ENCODE measurements at regions not wholly inside any gene's neighbourhood (a gene's known extent, or its start where the extent isn't known, plus 50 kb on each side); places are given as distances from the start of the nearest gene placed in this dataset.

DNA sequence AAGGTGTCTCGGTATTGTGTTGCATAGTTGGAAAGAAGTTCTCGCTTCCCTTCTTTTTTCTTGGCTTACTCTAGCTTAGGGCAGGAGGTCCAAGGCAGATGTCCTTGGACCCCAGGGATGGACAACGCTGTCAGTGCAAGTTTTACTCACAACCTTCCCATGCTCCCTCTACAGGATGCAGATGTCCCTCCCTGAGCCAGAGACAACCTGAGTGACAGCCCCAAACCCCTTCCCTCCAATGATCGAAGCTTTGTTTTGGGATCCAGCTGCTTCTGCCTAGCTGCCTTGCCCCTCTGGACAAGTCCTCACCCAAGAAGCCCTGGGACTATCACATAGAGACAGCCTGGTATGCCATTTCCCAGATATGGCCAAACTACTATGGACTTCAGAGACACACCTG lies 112.0 kb upstream of the RAP1B start:
- H3K27me3 Mint-ChIP-seq (ENCODE audit: low read depth) = no peaks in the 10 kb centered on the region
- no peaks in the 10 kb centered on the region for H3K36me3 Mint-ChIP-seq
- H3K27ac Mint-ChIP-seq = no peak overlapping the region
- no peaks in the 10 kb centered on the region for H3K9me3 Mint-ChIP-seq
- no peak for DNase-seq (ENCODE audit: low spot score)
- CTCF ChIA-PET = no interaction called here
- POLR2A ChIA-PET = no interaction called here
- H3K4me1 Mint-ChIP-seq = peaks cover 2% of the 10 kb centered on the region; the same call in 1 of the 2 replicates
- no peak overlapping the region for H3K4me3 Mint-ChIP-seq
- no peak for TF ChIP-seq SP1 (CRISPR knock-in tag; conservative IDR thresholded peaks at IDR 0.05)
- TF ChIP-seq, protein P1, sequence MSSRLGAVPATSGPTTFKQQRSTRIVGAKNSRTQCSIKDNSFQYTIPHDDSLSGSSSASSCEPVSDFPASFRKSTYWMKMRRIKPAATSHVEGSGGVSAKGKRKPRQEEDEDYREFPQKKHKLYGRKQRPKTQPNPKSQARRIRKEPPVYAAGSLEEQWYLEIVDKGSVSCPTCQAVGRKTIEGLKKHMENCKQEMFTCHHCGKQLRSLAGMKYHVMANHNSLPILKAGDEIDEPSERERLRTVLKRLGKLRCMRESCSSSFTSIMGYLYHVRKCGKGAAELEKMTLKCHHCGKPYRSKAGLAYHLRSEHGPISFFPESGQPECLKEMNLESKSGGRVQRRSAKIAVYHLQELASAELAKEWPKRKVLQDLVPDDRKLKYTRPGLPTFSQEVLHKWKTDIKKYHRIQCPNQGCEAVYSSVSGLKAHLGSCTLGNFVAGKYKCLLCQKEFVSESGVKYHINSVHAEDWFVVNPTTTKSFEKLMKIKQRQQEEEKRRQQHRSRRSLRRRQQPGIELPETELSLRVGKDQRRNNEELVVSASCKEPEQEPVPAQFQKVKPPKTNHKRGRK (CRISPR knock-in tag; IDR thresholded peaks at IDR 0.05; ENCODE audit: borderline replicate concordance) = no peak
- TF ChIP-seq GABPB1 (CRISPR knock-in tag; IDR thresholded peaks at IDR 0.05) = no peak
- TF ChIP-seq NR3C1 (CRISPR knock-in tag; conservative IDR thresholded peaks at IDR 0.05; ENCODE audit: low read depth) = no peak
- TF ChIP-seq ZNF138 (CRISPR knock-in tag; conservative IDR thresholded peaks at IDR 0.05) = no peak
- TF ChIP-seq TP53 (CRISPR knock-in tag; IDR thresholded peaks at IDR 0.05) = no peak
- no peak for TF ChIP-seq ZNF317 (CRISPR knock-in tag; IDR thresholded peaks at IDR 0.05; ENCODE audit: borderline replicate concordance, low read depth)
- ATAC-seq = 0 out of 2 replicates have a peak, but pooled peaks have one; percentile 26

- TF ChIP-seq NFE2L1 (CRISPR knock-in tag; IDR thresholded peaks at IDR 0.05) = no peak
- TF ChIP-seq ZNF263 (CRISPR knock-in tag; IDR thresholded peaks at IDR 0.05; ENCODE audit: low read depth) = no peak
- no peak for TF ChIP-seq MYBL2 (CRISPR knock-in tag; IDR thresholded peaks at IDR 0.05)
- no peak for TF ChIP-seq ZNF425 (CRISPR knock-in tag; conservative IDR thresholded peaks at IDR 0.05)
- no peak for TF ChIP-seq TEAD4 (CRISPR knock-in tag; IDR thresholded peaks at IDR 0.05)
- no peak for TF ChIP-seq KAT7 (CRISPR knock-in tag; IDR thresholded peaks at IDR 0.05; ENCODE audit: borderline replicate concordance)
- TF ChIP-seq, protein P2, sequence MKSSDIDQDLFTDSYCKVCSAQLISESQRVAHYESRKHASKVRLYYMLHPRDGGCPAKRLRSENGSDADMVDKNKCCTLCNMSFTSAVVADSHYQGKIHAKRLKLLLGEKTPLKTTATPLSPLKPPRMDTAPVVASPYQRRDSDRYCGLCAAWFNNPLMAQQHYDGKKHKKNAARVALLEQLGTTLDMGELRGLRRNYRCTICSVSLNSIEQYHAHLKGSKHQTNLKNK (CRISPR knock-in tag; IDR thresholded peaks at IDR 0.05) = no peak
- TF ChIP-seq GTF2I (CRISPR knock-in tag; conservative IDR thresholded peaks at IDR 0.05) = no peak
- TF ChIP-seq, protein P3, sequence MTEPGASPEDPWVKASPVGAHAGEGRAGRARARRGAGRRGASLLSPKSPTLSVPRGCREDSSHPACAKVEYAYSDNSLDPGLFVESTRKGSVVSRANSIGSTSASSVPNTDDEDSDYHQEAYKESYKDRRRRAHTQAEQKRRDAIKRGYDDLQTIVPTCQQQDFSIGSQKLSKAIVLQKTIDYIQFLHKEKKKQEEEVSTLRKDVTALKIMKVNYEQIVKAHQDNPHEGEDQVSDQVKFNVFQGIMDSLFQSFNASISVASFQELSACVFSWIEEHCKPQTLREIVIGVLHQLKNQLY (CRISPR knock-in tag; IDR thresholded peaks at IDR 0.05) = no peak
- no peak for TF ChIP-seq OVOL2 (CRISPR knock-in tag; IDR thresholded peaks at IDR 0.05; ENCODE audit: borderline replicate concordance)
- no peak for TF ChIP-seq RELA (CRISPR knock-in tag; IDR thresholded peaks at IDR 0.05; ENCODE audit: borderline replicate concordance)
- no peak for TF ChIP-seq JAZF1 (CRISPR knock-in tag; IDR thresholded peaks at IDR 0.05)
- no peak for TF ChIP-seq IRF2 (CRISPR knock-in tag; IDR thresholded peaks at IDR 0.05; ENCODE audit: borderline replicate concordance, low read depth)
- no peak for TF ChIP-seq NFYB (CRISPR knock-in tag; conservative IDR thresholded peaks at IDR 0.05; ENCODE audit: low read depth)
- CTCF ChIA-PET = no interaction called here
- no peaks in the 10 kb centered on the region for H3K27me3 Mint-ChIP-seq (ENCODE audit: low read depth)
- no peak overlapping the region for H3K4me3 Mint-ChIP-seq
- H3K9me3 Mint-ChIP-seq = no peaks in the 10 kb centered on the region
- H3K4me1 Mint-ChIP-seq = peaks cover 2% of the 10 kb centered on the region; the same call in 1 of the 2 replicates
- ATAC-seq (no peak), DNase-seq (ENCODE audit: low spot score) (no peak)
- POLR2A ChIA-PET = no interaction called here
- H3K36me3 Mint-ChIP-seq = no peaks in the 10 kb centered on the region
- H3K27ac Mint-ChIP-seq = no peak overlapping the region
These were observed 111.1 kb upstream of the RAP1B start for GRCh38 chr12:68499616-68500015.
